ENCODE measurements at regions not wholly inside any gene's neighbourhood (a gene's known extent, or its start where the extent isn't known, plus 50 kb on each side); places are given as distances from the start of the nearest gene placed in this dataset.

DNA sequence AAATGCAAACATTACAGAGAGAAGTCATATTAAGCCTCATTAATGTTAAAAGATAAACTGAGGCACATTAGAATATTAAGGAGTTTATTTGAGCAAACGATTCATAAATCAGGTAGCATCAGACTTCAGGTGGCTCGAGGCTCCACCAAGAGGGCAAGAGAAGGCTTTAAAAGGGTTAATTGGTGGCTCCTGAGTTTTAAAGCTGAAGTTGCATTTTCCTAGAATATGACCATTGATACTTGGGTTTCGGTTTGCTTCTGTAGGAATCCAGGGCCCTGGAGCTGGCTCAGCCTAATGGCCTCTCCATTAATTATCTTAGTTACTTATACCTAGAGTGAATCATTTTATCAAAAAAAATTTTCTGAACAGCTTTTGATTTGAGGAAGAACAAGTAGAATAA, 123.7 kb upstream of the NABP1 start:
- TF ChIP-seq EZH2 (IDR thresholded peaks at IDR 0.05; ENCODE audit: borderline replicate concordance) = no peak
- TF ChIP-seq, protein P1, sequence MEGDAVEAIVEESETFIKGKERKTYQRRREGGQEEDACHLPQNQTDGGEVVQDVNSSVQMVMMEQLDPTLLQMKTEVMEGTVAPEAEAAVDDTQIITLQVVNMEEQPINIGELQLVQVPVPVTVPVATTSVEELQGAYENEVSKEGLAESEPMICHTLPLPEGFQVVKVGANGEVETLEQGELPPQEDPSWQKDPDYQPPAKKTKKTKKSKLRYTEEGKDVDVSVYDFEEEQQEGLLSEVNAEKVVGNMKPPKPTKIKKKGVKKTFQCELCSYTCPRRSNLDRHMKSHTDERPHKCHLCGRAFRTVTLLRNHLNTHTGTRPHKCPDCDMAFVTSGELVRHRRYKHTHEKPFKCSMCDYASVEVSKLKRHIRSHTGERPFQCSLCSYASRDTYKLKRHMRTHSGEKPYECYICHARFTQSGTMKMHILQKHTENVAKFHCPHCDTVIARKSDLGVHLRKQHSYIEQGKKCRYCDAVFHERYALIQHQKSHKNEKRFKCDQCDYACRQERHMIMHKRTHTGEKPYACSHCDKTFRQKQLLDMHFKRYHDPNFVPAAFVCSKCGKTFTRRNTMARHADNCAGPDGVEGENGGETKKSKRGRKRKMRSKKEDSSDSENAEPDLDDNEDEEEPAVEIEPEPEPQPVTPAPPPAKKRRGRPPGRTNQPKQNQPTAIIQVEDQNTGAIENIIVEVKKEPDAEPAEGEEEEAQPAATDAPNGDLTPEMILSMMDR (IDR thresholded peaks at IDR 0.05; ENCODE audit: poor library complexity) = no peak
- no peak for TF ChIP-seq EZH2phosphoT487 (IDR thresholded peaks at IDR 0.05; ENCODE audit: low read depth, severe bottlenecking, unreplicated experiment)

All from hepatocyte (in vitro differentiated cells).